ENCODE measurements at regions not wholly inside any gene's neighbourhood (a gene's known extent, or its start where the extent isn't known, plus 50 kb on each side); places are given as distances from the start of the nearest gene placed in this dataset.

DNA sequence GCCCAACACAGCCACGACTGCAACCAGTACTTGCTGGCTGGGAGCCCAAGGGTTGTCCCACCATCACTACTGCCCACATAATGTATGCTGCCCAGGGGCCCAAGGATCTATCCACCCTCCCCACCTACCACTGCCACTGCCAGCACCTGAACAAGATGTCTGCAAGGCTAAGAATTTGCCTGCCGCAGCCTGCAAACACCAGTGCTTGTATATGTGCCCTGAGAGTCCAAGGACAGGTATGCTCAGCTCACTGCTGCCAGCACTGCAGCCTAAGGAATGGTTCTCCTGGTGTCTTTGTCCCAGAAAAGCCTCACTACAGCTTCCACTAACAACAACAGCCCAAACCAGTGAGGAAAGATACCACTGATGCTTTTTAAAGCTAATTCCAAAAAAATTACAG, 1174.0 kb downstream of the SORCS1 start:
- TF ChIP-seq, protein P1, sequence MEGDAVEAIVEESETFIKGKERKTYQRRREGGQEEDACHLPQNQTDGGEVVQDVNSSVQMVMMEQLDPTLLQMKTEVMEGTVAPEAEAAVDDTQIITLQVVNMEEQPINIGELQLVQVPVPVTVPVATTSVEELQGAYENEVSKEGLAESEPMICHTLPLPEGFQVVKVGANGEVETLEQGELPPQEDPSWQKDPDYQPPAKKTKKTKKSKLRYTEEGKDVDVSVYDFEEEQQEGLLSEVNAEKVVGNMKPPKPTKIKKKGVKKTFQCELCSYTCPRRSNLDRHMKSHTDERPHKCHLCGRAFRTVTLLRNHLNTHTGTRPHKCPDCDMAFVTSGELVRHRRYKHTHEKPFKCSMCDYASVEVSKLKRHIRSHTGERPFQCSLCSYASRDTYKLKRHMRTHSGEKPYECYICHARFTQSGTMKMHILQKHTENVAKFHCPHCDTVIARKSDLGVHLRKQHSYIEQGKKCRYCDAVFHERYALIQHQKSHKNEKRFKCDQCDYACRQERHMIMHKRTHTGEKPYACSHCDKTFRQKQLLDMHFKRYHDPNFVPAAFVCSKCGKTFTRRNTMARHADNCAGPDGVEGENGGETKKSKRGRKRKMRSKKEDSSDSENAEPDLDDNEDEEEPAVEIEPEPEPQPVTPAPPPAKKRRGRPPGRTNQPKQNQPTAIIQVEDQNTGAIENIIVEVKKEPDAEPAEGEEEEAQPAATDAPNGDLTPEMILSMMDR (IDR thresholded peaks at IDR 0.05): no peak
- TF ChIP-seq ZBTB21 (CRISPR knock-in tag; IDR thresholded peaks at IDR 0.05; ENCODE audit: borderline replicate concordance): no peak
- TF ChIP-seq RELA (CRISPR knock-in tag; IDR thresholded peaks at IDR 0.05; ENCODE audit: borderline replicate concordance): no peak
- TF ChIP-seq ZNF138 (CRISPR knock-in tag; conservative IDR thresholded peaks at IDR 0.05): no peak
- TF ChIP-seq, protein P2, sequence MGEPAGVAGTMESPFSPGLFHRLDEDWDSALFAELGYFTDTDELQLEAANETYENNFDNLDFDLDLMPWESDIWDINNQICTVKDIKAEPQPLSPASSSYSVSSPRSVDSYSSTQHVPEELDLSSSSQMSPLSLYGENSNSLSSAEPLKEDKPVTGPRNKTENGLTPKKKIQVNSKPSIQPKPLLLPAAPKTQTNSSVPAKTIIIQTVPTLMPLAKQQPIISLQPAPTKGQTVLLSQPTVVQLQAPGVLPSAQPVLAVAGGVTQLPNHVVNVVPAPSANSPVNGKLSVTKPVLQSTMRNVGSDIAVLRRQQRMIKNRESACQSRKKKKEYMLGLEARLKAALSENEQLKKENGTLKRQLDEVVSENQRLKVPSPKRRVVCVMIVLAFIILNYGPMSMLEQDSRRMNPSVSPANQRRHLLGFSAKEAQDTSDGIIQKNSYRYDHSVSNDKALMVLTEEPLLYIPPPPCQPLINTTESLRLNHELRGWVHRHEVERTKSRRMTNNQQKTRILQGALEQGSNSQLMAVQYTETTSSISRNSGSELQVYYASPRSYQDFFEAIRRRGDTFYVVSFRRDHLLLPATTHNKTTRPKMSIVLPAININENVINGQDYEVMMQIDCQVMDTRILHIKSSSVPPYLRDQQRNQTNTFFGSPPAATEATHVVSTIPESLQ (CRISPR knock-in tag; IDR thresholded peaks at IDR 0.05): no peak
- no peak for TF ChIP-seq SP1 (CRISPR knock-in tag; conservative IDR thresholded peaks at IDR 0.05)
- TF ChIP-seq MAX (CRISPR knock-in tag; IDR thresholded peaks at IDR 0.05): no peak
- no peak for TF ChIP-seq E2F4 (CRISPR knock-in tag; IDR thresholded peaks at IDR 0.05; ENCODE audit: borderline replicate concordance, low read depth)
- TF ChIP-seq IRF2 (CRISPR knock-in tag; IDR thresholded peaks at IDR 0.05; ENCODE audit: borderline replicate concordance, low read depth): no peak
- no peak for TF ChIP-seq TCF7 (CRISPR knock-in tag; IDR thresholded peaks at IDR 0.05; ENCODE audit: low read depth)
- TF ChIP-seq USF1 (CRISPR knock-in tag; IDR thresholded peaks at IDR 0.05): no peak
- no peak for TF ChIP-seq HMGXB4 (CRISPR knock-in tag; IDR thresholded peaks at IDR 0.05)
